AML-193 (cell line): ENCODE measurements at regions not wholly inside any gene's neighbourhood (a gene's known extent, or its start where the extent isn't known, plus 50 kb on each side); places are given as distances from the start of the nearest gene placed in this dataset.

Experiments
- DNase-seq, 2 experiments: peaks; one replicate each; lab custom pipeline; 2025; lab: John Stamatoyannopoulos, UW

DNA sequence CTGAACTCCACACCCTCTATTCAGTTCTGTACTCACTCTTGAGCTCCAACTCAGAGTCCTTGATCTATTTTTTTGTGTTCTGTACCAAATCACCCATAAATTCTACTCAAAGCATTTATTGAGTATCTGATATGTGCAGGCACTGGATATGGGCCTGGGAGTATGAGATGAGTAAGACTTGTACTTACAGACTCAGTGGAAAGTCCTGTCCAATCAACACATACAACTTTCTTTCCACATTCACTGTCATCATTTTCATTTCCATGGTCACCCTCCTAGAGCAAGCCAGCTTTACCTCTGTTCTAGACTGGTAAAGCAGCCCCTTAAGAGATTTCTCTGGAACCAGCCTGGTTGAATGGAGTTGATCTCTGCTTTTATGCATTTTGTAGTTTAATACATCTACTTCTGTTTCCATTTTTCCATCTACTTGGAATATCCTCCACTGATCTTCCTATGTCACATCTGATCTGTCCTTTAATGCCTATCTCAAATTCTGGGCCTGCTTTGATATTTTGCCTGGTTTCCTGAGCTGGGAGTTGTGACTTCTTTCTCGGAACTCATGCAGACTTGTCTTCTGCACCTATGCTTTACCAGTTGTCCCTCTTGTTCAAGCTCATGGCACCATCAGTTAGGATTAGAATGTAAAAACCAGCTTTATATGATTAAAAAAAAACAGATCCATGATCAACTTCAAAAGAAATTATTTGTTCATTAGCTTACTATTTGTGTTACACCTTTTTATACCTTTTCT, 96.9 kb upstream of the GLS start:
- no peak for DNase-seq

DNA sequence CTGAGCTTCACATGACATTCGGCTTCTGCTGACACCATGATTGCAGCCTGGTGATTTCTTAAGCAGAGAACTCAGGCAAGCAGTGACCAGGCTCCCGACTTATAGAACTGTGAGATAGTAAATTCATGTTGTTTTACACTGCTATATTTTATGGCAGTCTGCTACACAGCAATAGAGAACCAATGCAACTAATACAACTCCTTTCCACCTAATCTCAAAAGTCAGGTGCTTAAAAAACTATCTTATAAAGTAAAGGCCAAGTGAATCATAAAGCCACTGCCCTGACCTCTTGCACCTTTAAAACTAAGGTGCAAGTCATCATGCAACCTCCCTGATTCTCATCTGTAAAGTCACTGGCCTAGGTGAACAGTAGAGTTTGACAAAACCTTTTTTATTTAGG, 95.3 kb upstream of the GLS start:
- no peak for DNase-seq

DNA sequence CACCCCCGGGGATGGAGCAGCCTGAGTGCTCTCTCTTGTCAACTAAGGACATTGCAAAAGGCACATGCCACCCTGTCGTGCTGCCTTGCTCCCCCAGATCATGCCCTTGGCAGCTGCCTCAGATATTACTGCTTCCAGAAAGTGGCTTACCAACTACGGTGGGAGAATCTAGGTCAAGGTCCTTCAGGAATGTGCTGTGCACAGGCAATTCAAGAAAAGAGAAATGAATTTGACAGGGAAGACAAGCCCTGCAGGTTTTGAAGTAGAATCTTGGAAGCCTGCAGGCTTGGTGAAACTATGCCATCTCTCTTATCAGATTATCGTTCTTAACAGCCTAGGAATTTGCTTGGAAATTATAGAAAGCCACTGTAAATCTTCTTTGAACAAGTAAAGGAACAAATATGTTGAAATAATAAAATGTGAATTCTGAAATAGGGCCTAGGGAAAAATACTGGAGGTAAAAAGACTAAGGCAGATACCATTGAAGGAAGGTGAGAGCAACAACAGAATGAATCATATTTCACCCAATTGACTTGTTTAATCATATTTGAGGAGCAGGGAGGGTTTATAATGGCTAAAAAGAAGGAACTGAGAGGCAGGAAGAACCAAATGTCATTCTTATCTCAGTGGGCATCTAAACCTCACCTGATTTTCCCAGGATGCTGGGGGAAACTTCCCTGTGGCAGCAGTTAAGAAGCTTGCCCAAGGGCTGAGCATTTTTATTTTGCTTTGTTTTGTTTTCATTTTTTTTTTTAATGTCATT, 94.0 kb upstream of the GLS start:
- no peak for DNase-seq

DNA sequence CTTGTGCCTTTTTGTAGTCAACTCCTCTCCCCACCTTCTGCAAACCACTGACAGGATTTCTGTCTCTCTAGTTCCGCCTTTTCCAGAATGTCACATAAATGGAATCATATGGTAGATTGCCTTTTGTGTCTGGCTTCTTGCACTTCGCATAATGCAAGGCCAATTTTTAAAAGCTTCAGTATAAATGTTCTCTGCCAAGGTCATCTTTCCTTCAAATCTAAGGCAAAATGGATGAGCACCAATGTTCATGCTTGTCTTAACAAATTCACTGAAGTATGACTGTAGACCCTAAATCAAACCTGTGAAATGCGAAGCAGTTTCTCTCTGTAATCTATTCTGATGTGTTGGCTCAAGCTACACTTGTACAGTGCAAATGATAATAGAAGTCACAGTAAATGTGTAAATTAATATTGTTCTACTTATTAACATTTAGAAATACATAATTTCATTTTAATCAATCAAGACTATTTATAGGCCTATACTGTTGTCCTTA, 92.8 kb upstream of the GLS start:
- DNase-seq: no peak

DNA sequence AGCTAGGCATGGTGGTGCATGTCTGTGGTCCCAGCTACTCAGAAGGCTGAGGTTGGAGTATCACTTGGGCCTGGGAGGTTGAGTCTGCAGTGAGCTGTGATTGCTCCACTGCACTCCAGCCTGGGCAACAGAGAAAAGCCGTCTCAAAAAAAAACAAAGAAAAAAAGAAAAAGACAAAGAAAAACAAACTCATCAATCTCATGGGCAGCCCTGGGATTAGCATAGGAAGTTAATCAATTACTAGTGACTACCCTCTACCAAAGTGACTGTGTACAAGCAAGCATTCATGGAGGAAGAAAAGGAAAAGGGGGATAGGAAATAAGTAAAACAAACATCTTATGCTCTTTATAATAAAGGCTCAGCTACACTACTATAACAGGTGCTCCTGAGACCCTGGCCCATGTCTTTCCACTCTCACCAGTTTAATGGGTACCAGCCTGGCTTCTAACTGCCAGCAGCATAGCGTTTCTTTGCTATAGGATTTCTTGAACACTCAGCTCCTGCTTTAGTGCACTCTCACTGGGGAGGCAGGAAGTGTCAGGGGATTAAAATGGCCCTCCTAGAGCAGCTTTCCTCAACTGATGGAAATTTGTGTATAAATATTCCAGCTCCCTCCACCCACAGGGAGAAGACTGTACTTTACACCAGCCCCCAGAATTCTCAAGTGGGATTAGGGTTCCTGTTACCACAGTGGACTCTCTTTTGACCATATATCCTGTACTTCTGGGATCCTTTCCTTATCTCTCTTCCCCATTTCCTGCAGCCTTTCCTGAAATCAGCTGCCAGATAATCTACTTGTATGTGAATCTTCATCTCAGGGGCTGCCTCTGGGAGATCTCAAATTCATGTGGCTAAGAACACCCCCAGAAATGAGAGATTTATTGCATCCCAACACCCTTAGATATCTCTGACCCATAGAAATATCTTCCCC, 91.3 kb upstream of the GLS start:
- no peak for DNase-seq

DNA sequence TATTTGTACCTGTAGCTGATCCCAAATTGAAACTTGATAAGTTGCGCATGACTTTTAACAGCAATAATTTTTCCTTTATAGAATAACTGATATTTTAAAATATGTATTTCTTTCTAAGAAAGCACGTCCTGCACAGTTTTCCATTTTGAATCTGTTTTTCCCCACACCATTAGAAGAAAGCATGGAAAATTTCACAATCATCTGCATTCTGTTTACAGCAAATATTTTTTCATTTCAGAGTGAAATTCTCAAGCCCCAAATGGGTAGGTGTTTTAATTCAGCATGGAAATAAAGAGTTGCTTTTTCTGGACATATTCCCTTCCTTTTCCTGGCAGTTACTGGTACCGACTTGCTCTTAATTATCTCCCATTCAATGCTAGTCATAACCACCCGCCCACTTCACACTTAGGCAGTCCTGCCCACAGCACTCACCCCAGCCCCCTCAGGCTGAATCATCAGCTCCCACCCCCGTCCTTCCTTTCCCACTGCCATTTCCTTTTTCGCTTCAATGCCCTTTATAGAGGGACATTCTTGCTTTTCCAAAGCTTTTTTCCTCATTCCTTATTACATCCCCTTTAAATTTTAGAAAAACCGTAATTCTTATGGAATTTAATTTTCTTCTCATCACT, 89.2 kb upstream of the GLS start:
- no peak for DNase-seq

DNA sequence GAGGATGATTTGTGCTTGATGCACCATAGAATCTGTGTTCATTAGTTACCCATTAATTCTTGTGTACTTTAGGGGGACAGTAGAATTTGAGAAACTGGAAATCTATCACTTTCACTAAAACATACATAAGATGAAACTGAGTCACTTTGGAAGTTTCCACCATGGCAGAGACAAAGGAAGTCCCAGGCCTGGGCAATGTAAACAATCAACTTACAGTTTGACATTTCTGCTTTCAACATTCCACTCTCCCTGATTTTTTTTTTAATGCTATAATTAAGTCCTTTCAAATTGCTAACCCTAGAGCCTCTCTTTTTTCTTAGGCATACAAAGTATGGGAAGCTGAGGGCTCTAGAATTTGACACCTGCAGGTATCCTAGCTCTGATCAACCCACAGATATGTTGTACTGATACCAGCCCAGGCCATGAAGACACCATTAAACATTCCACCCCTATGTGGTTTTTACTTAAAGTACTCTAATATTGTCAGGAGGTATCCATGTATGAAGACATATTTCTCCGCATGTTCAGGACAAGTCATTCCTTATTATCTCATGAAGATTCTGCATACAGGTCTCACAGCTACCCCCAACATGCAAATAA, 88.5 kb upstream of the GLS start:
- DNase-seq: no peak

DNA sequence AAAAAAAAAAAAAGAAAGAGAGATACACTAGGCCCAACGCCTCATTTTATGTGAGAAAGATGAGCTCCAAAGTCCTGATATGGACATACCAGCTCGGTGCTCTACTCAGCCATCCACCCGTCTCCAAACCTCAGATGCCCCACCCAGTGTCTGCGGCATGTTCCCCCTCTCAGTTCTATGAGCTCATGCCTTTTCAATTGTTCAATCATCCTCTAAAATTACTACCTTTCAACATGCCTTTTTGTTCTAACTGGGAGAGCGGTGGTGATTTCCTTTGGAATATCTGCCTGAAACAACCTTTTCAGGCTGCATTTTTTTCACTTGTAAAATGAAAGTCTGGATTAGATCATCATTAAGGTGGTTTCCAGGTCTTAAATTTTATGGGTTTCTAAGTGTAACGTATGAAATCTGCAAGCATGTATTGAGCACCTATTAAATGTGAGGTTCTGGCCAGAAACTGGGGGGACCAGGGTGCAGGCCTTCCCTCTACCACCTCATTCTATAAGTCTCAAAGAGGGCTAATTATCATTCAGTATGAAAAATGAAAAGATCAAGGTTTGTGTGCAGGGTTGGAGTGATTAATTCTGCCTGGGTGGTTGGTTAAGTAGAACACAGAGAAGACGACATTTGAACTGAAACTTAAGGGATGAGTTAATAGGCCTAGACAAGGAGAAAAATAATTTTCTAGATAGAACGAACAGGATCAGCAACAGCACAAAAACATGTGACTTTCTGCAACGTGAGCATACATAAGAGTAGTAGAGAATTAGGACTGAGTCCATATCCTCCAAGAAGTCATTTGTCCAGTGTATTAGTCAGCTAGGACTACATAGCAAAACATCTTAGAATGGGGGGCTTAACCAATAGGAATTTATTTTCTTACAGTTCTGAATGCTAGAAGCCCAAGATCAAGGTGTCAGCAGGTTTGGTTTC, 87.4 kb upstream of the GLS start:
- no peak for DNase-seq

DNA sequence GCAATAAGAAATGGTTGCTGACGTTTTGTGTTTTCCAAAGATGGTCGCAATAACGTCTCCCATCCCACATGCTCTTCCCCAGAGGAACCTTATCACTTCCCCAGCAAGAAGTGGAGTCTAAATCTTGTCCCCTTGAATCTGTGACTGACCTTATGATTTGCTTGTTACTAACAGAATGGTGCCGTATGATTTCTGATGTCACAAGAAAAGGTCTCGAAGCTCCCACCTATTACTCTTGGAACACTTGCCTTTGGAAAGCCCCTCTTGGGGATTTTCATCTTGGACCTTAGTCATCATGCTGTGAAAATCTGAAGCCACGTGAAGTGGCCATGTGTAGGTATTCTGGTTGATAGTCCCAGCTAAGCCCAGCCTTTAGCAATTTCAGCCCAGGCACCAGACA, 86.2 kb upstream of the GLS start:
- DNase-seq: no peak

DNA sequence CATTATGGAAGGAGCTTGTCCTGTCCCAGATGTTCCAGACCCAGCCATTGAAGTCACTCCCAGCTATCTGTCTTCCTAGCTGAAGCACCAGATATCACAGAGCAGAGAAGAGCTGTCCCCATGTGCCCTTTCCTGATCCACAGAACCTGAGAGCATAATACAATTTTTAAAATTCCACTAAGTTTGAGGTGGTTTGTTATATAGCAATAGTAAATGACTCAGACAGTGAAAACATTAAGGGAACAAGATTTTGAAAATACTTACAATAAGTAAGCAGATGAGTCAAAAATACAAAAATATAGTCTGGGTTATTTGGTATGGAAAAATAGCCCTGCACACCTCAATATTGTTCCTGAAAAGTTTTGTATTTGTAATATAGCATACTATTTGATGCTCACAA, 85.8 kb upstream of the GLS start:
- DNase-seq: no peak

DNA sequence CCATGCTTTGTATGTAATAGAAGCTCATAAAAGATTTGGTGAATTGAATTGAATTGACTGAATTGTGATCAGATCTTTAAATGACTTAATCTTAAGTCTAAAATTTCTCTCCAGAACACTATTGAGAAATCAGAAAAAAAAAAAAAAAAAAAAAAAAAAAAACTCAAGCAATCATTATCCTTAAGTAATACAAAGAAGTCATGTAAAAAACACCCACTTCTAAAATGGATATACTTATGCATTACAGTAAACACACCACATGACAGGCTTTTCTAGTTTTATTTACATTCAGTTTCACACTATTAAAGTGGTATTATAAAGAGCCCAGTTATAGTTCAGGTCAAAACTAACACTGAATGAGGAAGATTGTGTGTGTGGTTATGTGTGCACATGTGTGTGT, 84.9 kb upstream of the GLS start:
- DNase-seq: no peak

DNA sequence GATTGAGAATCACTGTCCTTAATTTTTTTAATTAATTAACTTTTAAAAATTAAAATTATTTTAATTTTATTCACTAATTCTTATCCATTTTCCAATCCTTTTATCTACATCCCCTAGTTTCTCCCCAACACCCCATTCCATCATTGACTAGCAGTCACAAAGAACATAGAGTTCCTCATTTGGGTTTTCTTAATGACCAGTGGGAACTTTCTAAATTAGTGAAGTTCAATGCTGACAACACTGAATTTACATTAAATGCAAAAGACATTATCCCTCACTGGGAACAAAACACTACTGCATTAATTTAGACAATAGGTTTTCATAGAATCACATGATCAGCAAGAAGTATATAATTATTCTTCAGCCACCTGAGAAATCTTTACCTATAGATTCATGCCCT, 80.6 kb upstream of the GLS start:
- DNase-seq: no peak

DNA sequence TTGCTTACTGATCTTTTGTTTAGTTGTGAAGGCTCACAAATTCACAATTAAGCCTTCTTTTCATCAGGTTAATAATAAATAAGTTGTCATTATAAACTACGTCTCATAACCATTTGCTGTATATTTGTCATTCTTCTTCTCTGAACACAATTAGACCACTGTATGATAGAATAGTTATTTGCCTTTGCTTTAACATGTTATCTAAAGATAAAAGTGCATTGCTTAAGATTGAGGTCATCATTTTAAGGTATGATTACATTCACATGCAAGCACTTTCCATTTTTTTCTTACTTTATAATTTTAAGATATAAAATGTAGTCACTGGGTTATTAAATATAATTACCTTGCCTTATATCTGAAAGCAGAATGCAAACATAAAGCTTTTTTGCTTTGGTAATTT, 80.1 kb upstream of the GLS start:
- DNase-seq: no peak

DNA sequence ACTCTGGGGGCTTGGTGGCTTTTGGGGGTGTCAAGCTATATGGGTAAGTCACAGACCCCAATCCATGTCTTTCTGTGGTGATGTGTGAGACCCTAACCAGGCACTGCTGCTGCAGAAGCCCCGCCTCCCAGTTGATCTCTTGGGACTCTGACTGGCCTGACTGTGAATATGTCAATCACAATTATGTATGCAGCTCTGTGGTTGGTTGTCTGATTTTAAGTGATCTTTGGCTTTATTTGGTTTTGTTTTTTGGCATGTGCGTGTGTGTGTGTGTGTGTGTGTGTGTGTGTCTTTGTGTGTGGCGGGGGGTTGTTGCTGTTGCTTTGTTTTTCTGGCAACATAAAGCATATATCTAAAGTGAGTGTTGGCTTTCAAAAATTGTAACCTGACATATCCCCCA, 78.5 kb upstream of the GLS start:
- DNase-seq: no peak

DNA sequence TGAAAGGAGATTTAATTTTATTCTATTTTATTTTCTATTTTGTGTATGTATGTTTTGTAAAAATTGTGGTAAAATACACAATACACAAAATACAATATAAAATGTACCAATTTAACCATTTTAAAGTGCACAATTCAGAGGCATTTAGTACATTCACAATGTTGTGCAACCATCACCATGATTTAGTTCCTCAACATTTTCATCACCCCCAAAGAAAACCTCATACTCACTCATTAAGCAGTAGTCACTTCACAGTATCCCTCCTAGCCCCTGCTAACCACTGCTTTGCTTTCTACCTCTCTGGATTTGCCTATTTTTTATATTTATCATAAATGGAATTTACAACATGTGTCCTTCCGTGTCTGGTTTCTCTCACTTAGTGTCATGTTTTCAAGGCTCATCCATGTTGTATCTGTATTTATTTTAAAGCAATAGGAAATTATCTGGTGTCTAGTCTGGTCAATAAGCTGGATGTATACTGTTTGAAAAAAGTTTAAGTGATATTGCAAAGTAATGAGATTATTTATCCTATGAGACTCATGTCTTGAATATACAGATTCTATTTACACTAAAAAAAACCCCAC, 77.9 kb upstream of the GLS start:
- DNase-seq: peak; percentile 15 to 30

DNA sequence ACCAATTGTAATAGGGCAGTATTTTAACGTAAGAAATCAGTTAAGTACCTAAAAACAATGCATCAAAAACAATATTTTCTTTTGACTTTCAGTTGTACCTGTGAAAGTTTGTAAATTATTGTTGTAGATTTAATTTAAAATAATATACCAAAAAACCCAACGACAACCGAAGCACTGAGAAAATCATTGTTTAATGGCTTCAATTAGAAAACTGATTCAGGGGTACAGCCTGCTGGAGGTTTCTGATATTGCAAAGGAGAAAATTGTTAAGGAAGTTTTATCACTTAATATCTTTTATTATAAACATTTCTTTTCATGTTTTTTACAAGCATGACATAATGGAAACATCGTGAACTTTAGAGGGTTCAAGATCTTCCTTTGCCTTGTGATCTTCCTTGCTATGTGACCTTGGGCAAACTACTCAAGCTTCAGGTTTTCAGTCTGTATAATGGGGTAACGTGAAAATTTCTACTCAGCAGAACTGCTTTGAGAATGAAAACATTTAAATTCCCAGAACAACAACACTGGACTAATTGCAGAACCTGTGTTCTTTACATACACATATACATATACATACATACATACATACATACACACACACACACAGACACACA, 76.3 kb upstream of the GLS start:
- DNase-seq: peak in 1 of 2 experiments; percentile 21

DNA sequence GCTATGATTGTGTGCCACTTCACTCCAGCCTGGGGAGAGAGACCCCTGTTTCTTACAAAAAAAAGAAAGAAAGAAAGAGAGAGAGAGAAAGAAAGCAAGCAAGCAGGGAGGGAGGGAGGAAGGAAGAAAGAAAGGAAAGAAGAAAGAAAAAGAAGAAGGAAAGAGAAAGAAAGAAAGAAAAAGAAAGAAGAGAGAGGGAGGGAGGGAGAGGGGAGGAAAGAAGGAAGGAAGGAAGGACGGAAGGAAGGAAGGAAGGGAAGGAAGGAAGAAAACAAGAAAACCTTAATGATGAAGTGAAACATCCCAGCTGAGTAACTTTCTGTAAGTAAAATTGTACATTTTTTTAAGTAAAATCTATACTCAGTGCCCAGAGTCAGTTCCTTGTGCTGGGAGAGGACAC, 75.5 kb upstream of the GLS start:
- no peak for DNase-seq

DNA sequence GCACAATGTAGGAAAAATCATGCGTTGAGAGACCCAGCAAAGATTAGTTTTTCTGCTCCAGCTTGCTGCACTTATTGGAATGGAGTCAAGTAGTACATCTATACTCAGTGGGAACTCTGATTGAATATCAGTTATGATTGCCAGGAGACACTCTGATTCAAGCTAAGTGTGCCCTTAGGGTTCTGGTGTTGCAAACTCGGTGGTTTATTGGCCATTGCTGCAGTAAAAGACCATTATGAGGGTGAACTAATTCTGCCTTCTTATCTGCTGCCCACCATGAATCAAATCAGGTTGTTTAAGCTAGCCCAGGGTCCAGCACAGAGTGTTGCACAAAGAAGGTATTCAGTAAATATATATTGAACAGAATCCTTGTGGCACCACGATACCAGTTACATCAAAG, 74.8 kb upstream of the GLS start:
- no peak for DNase-seq

DNA sequence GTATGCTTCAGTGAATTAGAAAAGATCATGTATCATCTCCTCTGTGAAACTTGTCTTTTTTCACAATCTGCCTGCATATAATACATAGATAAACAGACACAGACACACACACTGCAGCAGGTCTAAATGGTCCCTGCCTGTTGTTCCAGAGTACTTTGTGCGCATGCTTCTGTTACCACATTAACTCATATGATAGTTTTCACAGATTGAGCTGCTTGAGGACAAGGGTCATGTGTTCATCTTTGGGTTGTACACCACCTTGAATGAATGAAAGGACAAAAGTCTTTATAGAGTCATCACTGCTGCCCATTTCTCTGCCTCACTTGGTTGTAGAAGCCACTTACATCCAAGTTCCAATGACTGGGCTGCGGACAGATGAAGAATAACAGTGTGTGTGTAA, 72.7 kb upstream of the GLS start:
- DNase-seq: no peak
